Activated naive CD8-positive, alpha-beta T cell treated with anti-CD3 and anti-CD28 coated beads, Interleukin-2, amount 50 U/mL, for 24 hours (primary cell): ENCODE measurements at regions not wholly inside any gene's neighbourhood (a gene's known extent, or its start where the extent isn't known, plus 50 kb on each side); places are given as distances from the start of the nearest gene placed in this dataset.

Experiments
- ATAC-seq: fragments of 150-1000 bp; cut with Tn5 transposase; one replicate; pipeline ENCODE4 v1.10.0; 2021
- DNase-seq: peaks from one replicate; pipeline ENCODE4 v3.0.0; 2021
- H3K27ac Mint-ChIP-seq: one replicate; pipeline ENCODE4 v1.8.0; 2021; ENCODE audit warnings: mild to moderate bottlenecking, mixed read lengths
- H3K27me3 Mint-ChIP-seq: one replicate; pipeline ENCODE4 v1.8.0; 2021; ENCODE audit warnings: mixed read lengths
- H3K36me3 Mint-ChIP-seq: one replicate; pipeline ENCODE4 v1.8.0; 2021; ENCODE audit warnings: low read depth, mixed read lengths
- H3K4me1 Mint-ChIP-seq: one replicate; pipeline ENCODE4 v1.8.0; 2021; ENCODE audit warnings: mixed read lengths
- H3K4me3 Mint-ChIP-seq: one replicate; pipeline ENCODE4 v1.8.0; 2021; ENCODE audit warnings: mild to moderate bottlenecking, moderate library complexity, mixed read lengths
- H3K9me3 Mint-ChIP-seq: one replicate; pipeline ENCODE4 v1.8.0; 2021; ENCODE audit warnings: mixed read lengths

GRCh38 chr2:103789381-103790095, 1027.7 kb downstream of the TMEM182 start:
- ATAC-seq, result no peak
- Mint-ChIP-seq H3K27ac (no peak overlapping the region), H3K9me3 (peaks cover 6% of the 10 kb centered on the region), H3K4me1 (no peaks in the 10 kb centered on the region), H3K27me3 (no peaks in the 10 kb centered on the region), H3K4me3 (no peak overlapping the region), H3K36me3 (no peaks in the 10 kb centered on the region)
- no peak for DNase-seq

DNA sequence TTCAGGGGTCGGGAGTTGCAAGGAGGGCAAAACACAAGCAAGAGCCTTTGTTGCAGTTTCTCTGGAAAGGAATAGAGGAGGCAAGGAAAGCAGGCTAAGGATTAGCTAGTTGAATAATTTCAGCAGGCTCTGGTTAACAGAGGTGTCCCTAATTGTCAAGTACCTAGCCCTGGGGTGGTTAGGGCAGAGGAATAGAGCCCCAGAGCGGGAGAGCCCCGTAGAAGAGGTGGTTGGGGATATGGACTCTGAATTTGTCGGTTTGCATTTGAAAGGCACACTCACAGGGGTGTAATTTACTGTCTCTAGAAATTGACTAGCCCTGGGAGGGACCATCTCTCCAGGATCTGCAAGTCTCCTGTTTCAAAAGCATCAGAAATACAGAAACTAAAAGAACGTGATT, 1030.2 kb downstream of the TMEM182 start:
- Mint-ChIP-seq H3K4me3 (no peak overlapping the region), H3K36me3 (no peaks in the 10 kb centered on the region), H3K9me3 (peaks cover 16% of the 10 kb centered on the region), H3K27ac (no peak overlapping the region), H3K27me3 (no peaks in the 10 kb centered on the region), H3K4me1 (no peaks in the 10 kb centered on the region)
- ATAC-seq (no peak), DNase-seq (no peak)

DNA sequence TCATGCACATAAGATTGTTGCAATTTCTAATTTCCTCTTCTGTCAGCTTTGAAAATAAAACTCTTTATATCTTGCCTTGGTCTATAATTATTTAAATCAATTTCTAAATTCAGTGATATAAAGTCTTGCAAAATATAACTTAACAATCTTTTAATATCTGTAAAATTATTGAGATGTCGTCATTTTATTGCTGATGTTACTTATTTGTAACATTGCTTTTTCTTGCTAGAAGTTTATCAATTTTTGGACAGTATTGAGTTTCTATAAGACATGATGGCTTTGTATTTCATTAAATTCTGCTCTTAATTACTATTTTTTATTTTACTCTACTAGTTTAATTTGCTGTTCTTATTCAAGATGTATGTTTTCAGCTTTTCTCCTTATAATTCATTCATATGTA, 1036.5 kb downstream of the TMEM182 start:
- H3K36me3 Mint-ChIP-seq, result no peaks in the 10 kb centered on the region
- H3K27me3 Mint-ChIP-seq, result no peaks in the 10 kb centered on the region
- ATAC-seq (no peak), DNase-seq (no peak)
- peaks cover 24% of the 10 kb centered on the region for H3K9me3 Mint-ChIP-seq
- no peak overlapping the region for H3K4me3 Mint-ChIP-seq
- H3K27ac Mint-ChIP-seq, result no peak overlapping the region
- no peaks in the 10 kb centered on the region for H3K4me1 Mint-ChIP-seq

DNA sequence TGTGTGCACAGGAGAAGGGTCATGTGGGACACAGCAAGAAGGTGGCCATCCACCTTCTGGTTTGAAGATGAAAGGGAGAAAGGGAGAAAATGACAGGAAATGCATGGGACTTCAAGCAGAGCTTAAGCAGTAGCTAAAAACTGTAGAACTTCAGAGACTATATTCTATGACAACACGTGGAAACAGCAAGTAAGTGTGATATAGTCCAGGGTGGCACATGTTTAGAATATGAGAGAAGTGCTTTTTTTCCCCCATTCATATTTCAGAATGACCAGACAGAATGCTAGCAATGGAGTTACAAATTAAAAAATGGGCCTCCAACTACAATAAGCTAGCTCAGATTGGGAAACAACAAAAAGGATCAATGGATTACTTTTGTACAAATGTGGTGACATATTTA, 1042.2 kb downstream of the TMEM182 start:
- H3K4me1 Mint-ChIP-seq, result no peaks in the 10 kb centered on the region
- H3K27ac Mint-ChIP-seq, result no peak overlapping the region
- H3K27me3 Mint-ChIP-seq, result no peaks in the 10 kb centered on the region
- no peaks in the 10 kb centered on the region for H3K36me3 Mint-ChIP-seq
- peaks cover 28% of the 10 kb centered on the region for H3K9me3 Mint-ChIP-seq
- no peak for DNase-seq
- no peak for ATAC-seq
- no peak overlapping the region for H3K4me3 Mint-ChIP-seq

DNA sequence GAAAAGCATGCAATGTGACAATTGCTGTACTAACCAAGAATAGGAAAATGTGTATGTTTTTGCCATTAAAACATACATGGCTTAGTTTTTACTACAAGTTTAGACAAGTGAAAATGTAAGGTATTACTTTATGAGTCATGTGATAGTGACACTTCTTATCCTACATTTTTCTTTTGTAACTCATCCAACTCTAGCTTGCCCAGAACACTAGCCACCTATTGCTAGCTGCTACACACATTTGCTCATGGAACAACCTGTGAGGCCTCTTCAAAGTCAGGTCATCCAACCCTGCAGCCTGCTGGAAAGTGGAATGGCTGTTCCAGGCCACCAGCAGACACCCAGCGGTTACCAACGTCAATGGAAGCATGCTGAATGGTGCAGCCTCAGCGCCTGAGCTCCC, 1043.9 kb downstream of the TMEM182 start:
- no peaks in the 10 kb centered on the region for H3K27me3 Mint-ChIP-seq
- ATAC-seq (no peak), DNase-seq (no peak)
- H3K36me3 Mint-ChIP-seq, result no peaks in the 10 kb centered on the region
- H3K4me1 Mint-ChIP-seq, result no peaks in the 10 kb centered on the region
- H3K27ac Mint-ChIP-seq, result no peak overlapping the region
- peaks cover 28% of the 10 kb centered on the region for H3K9me3 Mint-ChIP-seq
- no peak overlapping the region for H3K4me3 Mint-ChIP-seq

DNA sequence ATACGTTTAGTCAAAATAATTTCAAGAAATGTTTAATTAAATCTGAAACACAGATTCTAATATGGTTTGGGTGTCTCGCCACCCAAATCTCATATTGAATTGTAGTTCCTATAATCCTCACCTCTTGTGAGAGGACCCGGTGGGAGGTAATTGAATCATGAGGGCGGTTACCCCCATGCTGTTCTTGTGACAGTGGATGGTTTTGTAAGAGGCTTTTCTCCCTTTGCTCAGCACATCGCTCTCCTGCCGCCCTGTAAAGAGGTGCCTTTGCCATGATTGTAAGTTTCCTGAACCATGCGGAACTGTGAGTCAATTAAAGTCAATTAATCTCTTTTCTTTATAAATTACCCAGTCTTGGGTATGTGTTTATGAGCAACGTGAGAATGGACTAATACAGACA, 1045.1 kb upstream of the POU3F3 start:
- no peaks in the 10 kb centered on the region for H3K4me1 Mint-ChIP-seq
- no peaks in the 10 kb centered on the region for H3K27me3 Mint-ChIP-seq
- peaks cover 13% of the 10 kb centered on the region for H3K9me3 Mint-ChIP-seq
- no peak for DNase-seq
- no peak overlapping the region for H3K27ac Mint-ChIP-seq
- no peaks in the 10 kb centered on the region for H3K36me3 Mint-ChIP-seq
- no peak for ATAC-seq
- H3K4me3 Mint-ChIP-seq, result no peak overlapping the region

DNA sequence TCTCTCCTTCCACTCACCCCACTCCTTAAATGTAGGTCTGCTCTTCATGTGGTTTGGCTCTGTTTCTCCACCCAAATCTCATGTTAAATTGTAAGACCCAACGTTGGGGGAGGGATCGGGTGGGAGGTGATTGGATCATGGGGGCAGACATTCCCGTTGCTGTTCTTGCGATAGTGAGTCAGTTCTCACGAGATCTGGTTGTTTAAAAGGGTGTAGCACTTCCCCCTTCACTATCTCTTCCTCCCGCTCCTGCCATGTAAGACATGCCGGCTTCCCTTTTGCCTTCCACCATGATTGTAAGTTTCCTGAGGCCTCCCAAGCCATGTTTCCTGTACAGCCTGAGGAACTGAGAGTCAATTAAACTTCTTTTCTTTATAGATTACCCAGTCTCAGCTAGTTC, 1044.5 kb upstream of the POU3F3 start:
- no peak for ATAC-seq

DNA sequence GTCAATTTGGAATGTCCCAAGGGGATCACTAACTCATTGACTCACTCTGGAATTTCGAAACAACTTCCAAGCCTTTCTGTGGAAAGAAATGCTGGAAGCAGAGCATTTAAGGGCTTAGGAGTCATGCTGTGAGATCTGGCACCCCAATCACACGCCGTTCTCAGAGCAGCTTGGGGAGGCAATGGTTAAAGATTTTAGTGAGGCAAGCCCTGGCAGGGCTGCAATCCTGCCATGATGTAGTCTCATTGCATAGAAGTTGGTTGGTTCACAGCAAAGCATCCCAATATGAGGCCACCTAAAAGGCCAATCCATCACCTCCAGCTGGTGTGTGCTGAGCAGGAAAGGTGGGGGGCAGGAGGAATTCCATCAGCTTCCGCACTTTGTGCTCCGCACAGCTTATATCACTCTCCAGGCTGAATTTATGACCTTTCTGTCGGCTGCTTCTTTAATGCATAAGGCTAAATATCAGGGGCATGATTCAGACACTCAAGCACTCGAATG, 1043.9 kb upstream of the POU3F3 start:
- Mint-ChIP-seq H3K27ac (no peak overlapping the region), H3K27me3 (no peaks in the 10 kb centered on the region), H3K4me1 (no peaks in the 10 kb centered on the region), H3K9me3 (peaks cover 11% of the 10 kb centered on the region), H3K4me3 (no peak overlapping the region), H3K36me3 (no peaks in the 10 kb centered on the region)
- no peak for DNase-seq
- no peak for ATAC-seq

More for the DNA sequence above, 1044.5 kb upstream of the POU3F3 start:
- Mint-ChIP-seq H3K27me3 (no peaks in the 10 kb centered on the region), H3K9me3 (peaks cover 11% of the 10 kb centered on the region), H3K4me3 (no peak overlapping the region), H3K36me3 (no peaks in the 10 kb centered on the region), H3K27ac (no peak overlapping the region), H3K4me1 (no peaks in the 10 kb centered on the region)
- DNase-seq, result no peak

- DNase-seq (no peak), ATAC-seq (no peak)
- Mint-ChIP-seq H3K4me3 (no peak overlapping the region), H3K9me3 (peaks cover 11% of the 10 kb centered on the region), H3K36me3 (no peaks in the 10 kb centered on the region), H3K4me1 (no peaks in the 10 kb centered on the region), H3K27ac (no peak overlapping the region), H3K27me3 (no peaks in the 10 kb centered on the region)
Observed at GRCh38 chr2:103810875-103811274, 1043.0 kb upstream of the POU3F3 start.

DNA sequence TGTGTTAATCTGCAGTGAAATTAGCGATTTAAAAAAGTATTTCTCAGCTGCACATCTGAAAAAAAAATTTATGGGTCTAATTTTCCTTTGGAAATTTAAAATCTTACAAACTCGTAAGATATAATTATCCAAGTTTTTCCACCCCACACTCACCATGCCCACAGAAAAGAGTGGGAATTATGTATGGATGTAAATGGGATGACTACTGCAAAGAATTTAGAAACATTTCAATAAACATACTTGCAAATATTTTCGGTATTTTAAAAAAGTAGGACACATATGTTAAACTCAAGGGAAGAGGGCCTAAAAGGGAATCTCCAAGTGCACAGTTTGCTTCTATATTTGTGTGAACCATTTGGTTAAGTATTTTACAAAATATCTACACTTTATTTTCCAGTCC, 1039.9 kb upstream of the POU3F3 start:
- Mint-ChIP-seq H3K4me3 (no peak overlapping the region), H3K27ac (no peak overlapping the region), H3K4me1 (no peaks in the 10 kb centered on the region), H3K9me3 (peaks cover 7% of the 10 kb centered on the region), H3K36me3 (no peaks in the 10 kb centered on the region), H3K27me3 (no peaks in the 10 kb centered on the region)
- DNase-seq (no peak), ATAC-seq (no peak)

DNA sequence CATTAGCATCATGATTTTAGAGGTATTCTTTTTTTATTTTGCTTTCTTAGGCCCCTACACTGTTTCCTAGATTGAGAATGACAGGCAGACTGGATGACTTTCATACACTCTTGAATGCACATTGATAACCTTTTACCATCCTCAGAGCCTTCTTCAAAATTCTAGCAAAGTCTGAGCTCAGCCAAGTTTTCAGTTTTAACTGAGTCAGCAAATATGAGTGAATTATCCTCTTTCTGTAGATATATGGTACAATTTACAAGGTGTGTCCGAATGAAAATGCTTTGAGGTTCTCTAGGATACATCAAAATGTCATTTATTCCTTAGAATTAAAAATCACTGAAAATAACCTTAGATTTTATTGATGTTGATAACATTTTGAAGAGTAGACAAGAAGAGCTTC, 1038.2 kb upstream of the POU3F3 start:
- DNase-seq, result no peak
- no peak for ATAC-seq
- H3K4me1 Mint-ChIP-seq, result no peaks in the 10 kb centered on the region
- no peak overlapping the region for H3K4me3 Mint-ChIP-seq
- H3K36me3 Mint-ChIP-seq, result no peaks in the 10 kb centered on the region
- H3K27ac Mint-ChIP-seq, result no peak overlapping the region
- peaks cover 7% of the 10 kb centered on the region for H3K9me3 Mint-ChIP-seq
- no peaks in the 10 kb centered on the region for H3K27me3 Mint-ChIP-seq

- Mint-ChIP-seq H3K27ac (no peak overlapping the region), H3K4me1 (no peaks in the 10 kb centered on the region), H3K9me3 (peaks cover 11% of the 10 kb centered on the region), H3K27me3 (no peaks in the 10 kb centered on the region), H3K4me3 (no peak overlapping the region), H3K36me3 (no peaks in the 10 kb centered on the region)
- no peak for ATAC-seq
- DNase-seq, result no peak
Observed at GRCh38 chr2:103817746-103818145, 1036.2 kb upstream of the POU3F3 start.

DNA sequence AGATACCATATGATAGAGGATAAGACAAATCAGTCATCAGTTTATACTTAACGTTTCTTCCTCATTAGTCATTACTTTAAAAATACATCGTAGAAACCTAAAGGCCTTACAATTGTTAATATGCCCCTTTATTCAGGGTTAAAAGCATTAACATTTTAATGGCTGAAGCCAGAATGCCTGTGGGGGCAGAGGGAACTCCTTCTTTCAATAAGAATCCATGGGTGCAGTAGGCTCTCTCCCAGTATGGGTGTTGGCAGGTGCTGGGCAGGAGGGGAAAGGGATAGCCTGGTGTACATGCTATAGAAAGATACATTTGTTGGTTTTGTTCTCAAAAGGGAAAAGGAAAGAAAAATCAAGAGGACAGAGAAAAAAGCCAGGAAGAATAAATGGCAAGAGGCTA, 1035.7 kb upstream of the POU3F3 start:
- Mint-ChIP-seq H3K4me3 (no peak overlapping the region), H3K36me3 (no peaks in the 10 kb centered on the region), H3K9me3 (peaks cover 11% of the 10 kb centered on the region), H3K27ac (no peak overlapping the region), H3K27me3 (no peaks in the 10 kb centered on the region), H3K4me1 (no peaks in the 10 kb centered on the region)
- no peak for ATAC-seq
- DNase-seq, result no peak

- peaks cover 11% of the 10 kb centered on the region for H3K9me3 Mint-ChIP-seq
- no peak overlapping the region for H3K27ac Mint-ChIP-seq
- H3K27me3 Mint-ChIP-seq, result no peaks in the 10 kb centered on the region
- H3K4me3 Mint-ChIP-seq, result no peak overlapping the region
- H3K4me1 Mint-ChIP-seq, result no peaks in the 10 kb centered on the region
- H3K36me3 Mint-ChIP-seq, result no peaks in the 10 kb centered on the region
- ATAC-seq, result no peak
- no peak for DNase-seq
Observed at GRCh38 chr2:103819599-103819998, 1034.3 kb upstream of the POU3F3 start.

- DNase-seq (no peak), ATAC-seq (no peak)
- Mint-ChIP-seq H3K36me3 (no peaks in the 10 kb centered on the region), H3K4me1 (no peaks in the 10 kb centered on the region), H3K4me3 (no peak overlapping the region), H3K27ac (no peak overlapping the region), H3K9me3 (peaks cover 14% of the 10 kb centered on the region), H3K27me3 (no peaks in the 10 kb centered on the region)
Observed at GRCh38 chr2:103823847-103824246, 1030.1 kb upstream of the POU3F3 start.

DNA sequence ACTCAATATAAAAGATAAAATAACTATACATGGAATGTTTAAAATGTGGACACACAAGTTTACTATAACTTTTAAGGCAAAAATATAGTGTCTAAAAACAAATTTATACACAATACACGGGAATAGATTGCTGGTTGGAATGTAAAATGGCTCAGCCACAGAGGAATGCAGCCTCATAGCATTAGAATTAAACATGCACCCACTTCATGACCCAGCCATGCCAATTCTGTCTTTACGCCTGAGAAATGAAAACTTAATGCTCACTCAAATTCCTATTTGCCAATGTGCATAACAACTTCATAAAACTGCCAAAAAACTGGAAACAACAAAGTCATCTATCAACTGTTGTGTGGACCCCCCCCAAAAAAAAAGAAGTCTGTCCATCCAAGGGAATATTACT, 1006.6 kb upstream of the POU3F3 start:
- no peak for ATAC-seq
- H3K4me1 Mint-ChIP-seq, result no peaks in the 10 kb centered on the region
- no peaks in the 10 kb centered on the region for H3K36me3 Mint-ChIP-seq
- peaks cover 25% of the 10 kb centered on the region for H3K9me3 Mint-ChIP-seq
- H3K27ac Mint-ChIP-seq, result no peak overlapping the region
- H3K27me3 Mint-ChIP-seq, result no peaks in the 10 kb centered on the region
- no peak for DNase-seq
- H3K4me3 Mint-ChIP-seq, result no peak overlapping the region
